Colonic mucosa (tissue), 4 donors: ENCODE measurements at regions not wholly inside any gene's neighbourhood (a gene's known extent, or its start where the extent isn't known, plus 50 kb on each side); places are given as distances from the start of the nearest gene placed in this dataset.

Experiments
- DNase-seq: peaks from one replicate; pipeline ENCODE4 v3.0.0-alpha.2; 2020
- H3K27ac ChIP-seq: fragments of 200-600 bp; one replicate; pipeline ENCODE4 v1.8.0; 2021
- H3K27me3 ChIP-seq: fragments of 200-600 bp; one replicate; pipeline ENCODE4 v1.8.0; 2021
- H3K36me3 ChIP-seq: fragments of 200-600 bp; one replicate; pipeline ENCODE4 v1.8.0; 2021
- H3K4me1 ChIP-seq: fragments of 200-600 bp; one replicate; pipeline ENCODE4 v1.8.0; 2021; ENCODE audit warnings: mild to moderate bottlenecking
- H3K4me3 ChIP-seq: fragments of 200-600 bp; one replicate; pipeline ENCODE4 v1.8.0; 2021
- H3K9ac ChIP-seq, 2 donors: one replicate each; pipeline ENCODE4 v1.7.0; 2013; ENCODE audit warnings: control low read depth in 2 of 2, low read depth in 2 of 2, low read length in 2 of 2
- H3K9me3 ChIP-seq: fragments of 200-600 bp; one replicate; pipeline ENCODE4 v1.8.0; 2021
- intact Hi-C: fragments of 100-400 bp; cut with DNase I; formaldehyde crosslinking; loops from one replicate; pipeline ENCODE4 v1.14.1; 2022
- TF ChIP-seq, protein P1 (sequence below): fragments of 200-600 bp; IDR thresholded peaks from one replicate; pipeline ENCODE4 v1.8.0; 2022; ENCODE audit warnings: antibody characterized with exemption, mild to moderate bottlenecking
- donor health status: healthy.
- donor health status: DM: no; HTN: no; CAD: no.
- donor health status: DM: no; HTN: no; CAD: no.

DNA sequence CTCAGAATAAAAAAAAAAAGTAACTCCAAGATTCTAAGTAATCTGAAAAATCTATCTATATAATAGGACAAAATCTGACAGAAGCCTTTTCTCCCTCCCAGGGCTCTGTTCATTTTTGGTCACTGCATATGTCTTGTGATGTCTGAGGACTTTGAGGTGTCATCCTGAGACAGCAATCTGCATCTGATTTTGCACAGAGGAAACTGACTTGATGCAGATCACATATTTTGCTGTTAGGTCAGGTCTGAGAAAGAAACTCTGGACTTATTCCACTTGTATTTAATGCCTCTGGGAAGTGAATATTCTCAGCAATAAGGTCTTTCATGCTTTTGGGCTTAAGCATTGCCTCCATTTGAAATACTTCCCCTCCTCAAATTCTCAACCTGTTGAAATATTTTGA is 295.2 kb upstream of the THBS1 start:
- intact Hi-C loops = no loop called here
- no peaks in the 10 kb centered on the region for H3K36me3 ChIP-seq

DNA sequence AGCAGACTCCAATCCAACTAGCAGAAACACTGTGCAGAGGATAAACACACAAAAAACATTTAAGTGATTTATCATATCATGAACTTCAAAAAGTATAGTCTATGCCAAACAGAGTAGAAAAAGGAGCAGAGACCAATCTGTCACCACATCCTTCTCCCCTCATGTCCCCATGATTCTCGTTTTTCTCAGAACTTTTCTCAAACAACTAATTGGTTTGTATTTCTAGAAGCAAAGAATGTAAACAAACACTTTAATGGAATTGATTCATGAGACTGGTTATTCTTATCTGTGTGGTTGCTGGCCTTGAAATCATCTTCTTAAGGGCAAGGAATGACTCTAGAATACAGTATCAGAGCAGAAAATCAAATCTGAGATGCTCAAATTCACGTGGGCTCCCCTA is 294.2 kb upstream of the THBS1 start:
- intact Hi-C loops = no loop called here
- Histone ChIP-seq H3K36me3 (no peaks in the 10 kb centered on the region), H3K9me3 (no peaks in the 10 kb centered on the region), H3K4me3 (no peak overlapping the region), H3K27ac (no peak overlapping the region), H3K9ac (no peak overlapping the region), H3K27me3 (no peaks in the 10 kb centered on the region), H3K4me1 (no peaks in the 10 kb centered on the region)
- TF ChIP-seq, protein P1, sequence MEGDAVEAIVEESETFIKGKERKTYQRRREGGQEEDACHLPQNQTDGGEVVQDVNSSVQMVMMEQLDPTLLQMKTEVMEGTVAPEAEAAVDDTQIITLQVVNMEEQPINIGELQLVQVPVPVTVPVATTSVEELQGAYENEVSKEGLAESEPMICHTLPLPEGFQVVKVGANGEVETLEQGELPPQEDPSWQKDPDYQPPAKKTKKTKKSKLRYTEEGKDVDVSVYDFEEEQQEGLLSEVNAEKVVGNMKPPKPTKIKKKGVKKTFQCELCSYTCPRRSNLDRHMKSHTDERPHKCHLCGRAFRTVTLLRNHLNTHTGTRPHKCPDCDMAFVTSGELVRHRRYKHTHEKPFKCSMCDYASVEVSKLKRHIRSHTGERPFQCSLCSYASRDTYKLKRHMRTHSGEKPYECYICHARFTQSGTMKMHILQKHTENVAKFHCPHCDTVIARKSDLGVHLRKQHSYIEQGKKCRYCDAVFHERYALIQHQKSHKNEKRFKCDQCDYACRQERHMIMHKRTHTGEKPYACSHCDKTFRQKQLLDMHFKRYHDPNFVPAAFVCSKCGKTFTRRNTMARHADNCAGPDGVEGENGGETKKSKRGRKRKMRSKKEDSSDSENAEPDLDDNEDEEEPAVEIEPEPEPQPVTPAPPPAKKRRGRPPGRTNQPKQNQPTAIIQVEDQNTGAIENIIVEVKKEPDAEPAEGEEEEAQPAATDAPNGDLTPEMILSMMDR = no peak
- DNase-seq = no peak

More for the DNA sequence above, 295.2 kb upstream of the THBS1 start:
- Histone ChIP-seq H3K9ac (no peak overlapping the region), H3K27ac (no peak overlapping the region), H3K27me3 (no peaks in the 10 kb centered on the region), H3K4me3 (no peak overlapping the region), H3K4me1 (no peaks in the 10 kb centered on the region), H3K9me3 (no peaks in the 10 kb centered on the region)
- TF ChIP-seq, protein P1 = no peak
- DNase-seq = no peak

DNA sequence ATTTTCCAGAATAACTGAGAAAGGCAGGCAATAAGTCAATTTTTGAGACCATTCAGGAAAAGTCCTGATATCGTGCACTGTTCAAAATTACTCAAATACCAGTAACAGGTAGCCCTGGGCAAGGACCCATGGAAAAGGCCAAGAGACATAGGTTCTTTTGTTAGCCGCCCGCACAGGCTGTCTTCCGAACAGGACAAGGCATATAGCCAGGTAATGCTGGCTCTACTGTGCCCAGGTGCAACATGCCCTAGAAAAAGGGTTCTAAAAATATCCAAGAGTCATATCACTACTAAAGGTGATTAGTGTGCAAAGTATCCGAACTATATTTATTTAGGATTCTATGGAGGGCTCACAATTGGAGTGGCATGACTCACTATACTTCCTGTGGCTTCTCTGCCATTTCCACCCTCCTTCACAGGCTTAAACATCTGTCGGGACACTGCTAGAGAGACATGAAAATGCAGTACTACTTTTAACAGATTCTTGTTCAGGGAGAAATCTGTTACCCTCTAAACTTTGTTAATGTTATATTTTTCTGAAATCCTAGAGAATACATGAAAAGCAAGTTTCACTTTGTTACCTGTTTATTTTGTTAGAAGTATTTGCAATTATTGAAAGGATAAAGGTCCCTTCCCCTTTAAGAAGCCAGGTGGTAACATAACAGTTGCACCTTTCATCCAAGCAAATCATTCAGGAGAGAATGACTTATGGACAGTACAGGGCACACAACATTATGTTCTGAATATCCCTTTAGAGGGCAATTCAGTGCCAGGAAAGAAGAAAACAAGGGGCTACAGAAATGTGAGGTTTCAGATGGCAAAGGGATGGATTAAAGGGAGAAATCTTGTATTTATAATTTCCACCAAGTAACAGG is 293.3 kb upstream of the THBS1 start:
- Histone ChIP-seq H3K4me1 (no peaks in the 10 kb centered on the region), H3K36me3 (no peaks in the 10 kb centered on the region), H3K27ac (no peak overlapping the region), H3K27me3 (no peaks in the 10 kb centered on the region), H3K9ac (no peak overlapping the region), H3K9me3 (no peaks in the 10 kb centered on the region), H3K4me3 (no peak overlapping the region)
- DNase-seq = no peak
- TF ChIP-seq, protein P1 = no peak
- intact Hi-C loops = no loop called here

DNA sequence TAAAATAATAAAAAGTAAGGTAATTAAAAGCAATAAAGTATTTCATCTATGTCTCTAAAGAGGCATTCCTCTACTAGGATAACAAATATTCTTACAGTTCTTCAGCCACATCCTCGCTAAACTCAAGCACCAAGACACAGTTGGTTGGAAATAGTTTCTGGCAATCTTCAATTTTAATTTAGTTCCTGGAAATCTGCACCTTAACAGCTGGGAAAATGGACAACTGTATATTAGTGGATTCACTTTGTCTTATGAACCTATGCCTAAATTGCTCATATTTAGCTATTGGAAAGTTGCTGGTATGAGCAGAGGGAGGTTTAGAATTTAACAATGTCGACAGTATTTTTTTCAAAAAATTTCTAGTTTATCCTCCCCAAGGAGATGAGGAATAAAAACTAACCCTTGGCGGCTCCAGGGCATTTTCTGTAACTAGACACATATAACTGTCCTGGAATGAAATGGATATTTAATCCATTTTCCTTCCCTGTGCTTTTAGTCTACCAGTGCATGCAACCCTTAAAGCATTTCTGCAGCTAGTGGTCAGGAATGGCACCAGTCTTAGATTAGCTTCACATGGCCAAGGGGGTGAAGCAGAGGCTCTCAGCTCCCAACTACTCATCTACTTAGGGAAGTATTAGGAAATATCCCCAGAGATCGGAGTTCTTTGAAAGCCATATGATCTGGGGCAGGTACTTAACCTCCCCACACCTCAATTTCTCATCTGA is 290.0 kb upstream of the THBS1 start:
- Histone ChIP-seq H3K36me3 (no peaks in the 10 kb centered on the region), H3K9me3 (no peaks in the 10 kb centered on the region), H3K27me3 (no peaks in the 10 kb centered on the region), H3K27ac (no peak overlapping the region), H3K4me3 (no peak overlapping the region), H3K4me1 (no peaks in the 10 kb centered on the region), H3K9ac (no peak overlapping the region)
- TF ChIP-seq, protein P1 = no peak
- no peak for DNase-seq
- intact Hi-C loops = no loop called here

DNA sequence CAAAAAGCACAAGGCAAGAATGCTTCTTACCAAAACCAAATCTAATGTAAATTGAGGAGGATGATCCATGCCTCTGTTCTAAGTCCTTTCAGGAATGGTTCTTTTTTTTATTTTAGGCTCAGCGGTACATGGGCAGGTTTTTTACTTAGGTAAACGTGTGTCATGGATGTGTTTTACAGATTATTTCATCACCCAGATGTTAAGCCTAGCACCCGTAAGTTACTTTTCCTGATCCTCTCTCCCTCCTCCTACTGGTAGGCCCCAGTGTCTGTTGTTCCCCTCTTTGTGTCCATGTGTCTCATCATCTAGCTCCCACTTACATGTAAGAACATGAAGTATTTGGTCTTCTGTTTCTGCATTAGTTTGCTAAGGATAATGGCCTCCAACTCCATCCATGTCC is 289.2 kb upstream of the THBS1 start:
- H3K36me3 ChIP-seq = no peaks in the 10 kb centered on the region
- H3K27ac ChIP-seq = no peak overlapping the region
- H3K9ac ChIP-seq = no peak overlapping the region
- no peaks in the 10 kb centered on the region for H3K4me1 ChIP-seq
- H3K4me3 ChIP-seq = no peak overlapping the region
- no peak for DNase-seq
- no peaks in the 10 kb centered on the region for H3K27me3 ChIP-seq
- no peaks in the 10 kb centered on the region for H3K9me3 ChIP-seq
- TF ChIP-seq, protein P1 = no peak
- intact Hi-C loops = no loop called here
